ENCODE measurements at regions not wholly inside any gene's neighbourhood (a gene's known extent, or its start where the extent isn't known, plus 50 kb on each side); places are given as distances from the start of the nearest gene placed in this dataset.
"Not testable (repeated sequence)": the region's sequence is repeated elsewhere in the genome, so short reads cannot be mapped to it uniquely, and the experiment has no call there.

- intact Hi-C loops (cut with DNase I), result no loop called here
- DNase-seq (ENCODE audit: low spot score), result no peak
These were observed 70.1 kb downstream of the ZNF330 start for GRCh38 chr4:141290771-141291170.

GRCh38 chr4:141294306-141294705, 73.6 kb downstream of the ZNF330 start:
- DNase-seq (ENCODE audit: low spot score), result no peak
- intact Hi-C loops (cut with DNase I), result no loop called here

GRCh38 chr4:141301216-141301615, 80.5 kb downstream of the ZNF330 start:
- intact Hi-C loops (cut with DNase I), result no loop called here
- DNase-seq (ENCODE audit: low spot score), result no peak

GRCh38 chr4:141302924-141303323, 82.2 kb downstream of the ZNF330 start:
- DNase-seq (ENCODE audit: low spot score), result no peak
- intact Hi-C loops (cut with DNase I), result no loop called here

GRCh38 chr4:141304346-141304745, 83.7 kb downstream of the ZNF330 start:
- intact Hi-C loops (cut with DNase I), result no loop called here
- DNase-seq (ENCODE audit: low spot score), result no peak

- DNase-seq (ENCODE audit: low spot score), result no peak
- intact Hi-C loops (cut with DNase I), result no loop called here
These were observed 85.6 kb downstream of the ZNF330 start for GRCh38 chr4:141306331-141306730.

- intact Hi-C loops (cut with DNase I), result no loop called here
- DNase-seq (ENCODE audit: low spot score), result no peak
These were observed 86.6 kb downstream of the ZNF330 start for GRCh38 chr4:141307241-141307689.

GRCh38 chr4:141309874-141310273, 89.2 kb downstream of the ZNF330 start:
- intact Hi-C loops (cut with DNase I), result no loop called here
- DNase-seq (ENCODE audit: low spot score), result no peak

GRCh38 chr4:141311246-141312204, 90.8 kb downstream of the ZNF330 start:
- intact Hi-C loops (cut with DNase I), result no loop called here
- DNase-seq (ENCODE audit: low spot score), result no peak

GRCh38 chr4:141314627-141315026, 93.9 kb downstream of the ZNF330 start:
- intact Hi-C loops (cut with DNase I), result no loop called here
- DNase-seq (ENCODE audit: low spot score), result no peak

GRCh38 chr4:141328560-141329173, 108.0 kb downstream of the ZNF330 start:
- intact Hi-C loops (cut with DNase I), result no loop called here
- DNase-seq (ENCODE audit: low spot score), result no peak

- DNase-seq (ENCODE audit: low spot score), result no peak
- intact Hi-C loops (cut with DNase I), result no loop called here
These were observed 108.5 kb downstream of the ZNF330 start for GRCh38 chr4:141329174-141329569.

GRCh38 chr4:141330616-141331015, 109.9 kb downstream of the ZNF330 start:
- intact Hi-C loops (cut with DNase I), result no loop called here
- no peak for DNase-seq (ENCODE audit: low spot score)

GRCh38 chr4:141331534-141332358, 111.1 kb downstream of the ZNF330 start:
- no peak for DNase-seq (ENCODE audit: low spot score)
- intact Hi-C loops (cut with DNase I), result no loop called here

- peak; percentile 79 for DNase-seq (ENCODE audit: low spot score)
- intact Hi-C loops (cut with DNase I), result not testable (repeated sequence)
These were observed 111.9 kb downstream of the ZNF330 start for GRCh38 chr4:141332359-141333181.

GRCh38 chr4:141333456-141334230, 112.9 kb downstream of the ZNF330 start:
- DNase-seq (ENCODE audit: low spot score); intact Hi-C loops (cut with DNase I): not testable (repeated sequence)

GRCh38 chr4:141335166-141335565, 114.5 kb downstream of the ZNF330 start:
- intact Hi-C loops (cut with DNase I), result no loop called here

GRCh38 chr4:141338238-141338637, 117.5 kb downstream of the ZNF330 start:
- intact Hi-C loops (cut with DNase I), result no loop called here
- no peak for DNase-seq (ENCODE audit: low spot score)

More at GRCh38 chr4:141335166-141335565, 114.5 kb downstream of the ZNF330 start:
- no peak for DNase-seq (ENCODE audit: low spot score)

All from posterior vena cava (tissue), 2 donors.